GM12878 (cell line): ENCODE measurements at regions not wholly inside any gene's neighbourhood (a gene's known extent, or its start where the extent isn't known, plus 50 kb on each side); places are given as distances from the start of the nearest gene placed in this dataset.

Experiments used
- BACH1 ChIP-seq: fragments of 450-650 bp; IDR thresholded peaks from 2 replicates; pipeline ENCODE4 v1.6.1; 2017; ENCODE audit warnings: mild to moderate bottlenecking, borderline replicate concordance
- CHD2 ChIP-seq: IDR thresholded peaks from 2 replicates; pipeline ENCODE4 v1.6.1; 2011; ENCODE audit warnings: low read depth, low read length, improper control_type of control experiment, borderline replicate concordance
- CREB1 ChIP-seq: IDR thresholded peaks from 2 replicates; pipeline ENCODE4 v1.6.1; 2012; ENCODE audit warnings: low read depth, mild to moderate bottlenecking, inconsistent platforms
- CTCF ChIP-seq, 3 experiments: IDR thresholded peaks in 2 of 3; conservative IDR thresholded peaks in 1 of 3; 2 replicates each; pipeline ENCODE4 v1.5.1; 2011; ENCODE audit warnings: low read depth in 3 of 3, low read length in 3 of 3, mild to moderate bottlenecking in 3 of 3, control low read depth in 2 of 3, moderate library complexity in 2 of 3, inconsistent platforms in 1 of 3, mixed read lengths in 1 of 3; ENCODE audit not compliant: control insufficient read depth in 2 of 3, insufficient read depth in 1 of 3; ENCODE audit errors: extremely low read depth in 1 of 3
- FOS ChIP-seq: IDR thresholded peaks from 3 replicates; pipeline ENCODE4 v1.6.1; 2011; ENCODE audit warnings: borderline replicate concordance; ENCODE audit not compliant: insufficient read length; ENCODE audit errors: extremely low read depth
- IRF5 ChIP-seq: fragments of 450-650 bp; IDR thresholded peaks from 2 replicates; pipeline ENCODE4 v1.6.1; 2017; ENCODE audit warnings: borderline replicate concordance
- MAX ChIP-seq: IDR thresholded peaks from 2 replicates; pipeline ENCODE4 v1.6.1; 2012; ENCODE audit warnings: low read depth, low read length, improper control_type of control experiment
- MTA3 ChIP-seq: IDR thresholded peaks from 2 replicates; pipeline ENCODE4 v1.6.1; 2012; ENCODE audit warnings: low read length, inconsistent platforms, borderline replicate concordance
- NKRF ChIP-seq: fragments of 450-650 bp; conservative IDR thresholded peaks from 2 replicates; pipeline ENCODE4 v1.6.1; 2017; ENCODE audit warnings: mild to moderate bottlenecking, moderate library complexity
- POLR2A ChIP-seq: IDR thresholded peaks from 2 replicates; pipeline ENCODE4 v1.6.1; 2011; ENCODE audit warnings: low read depth, mild to moderate bottlenecking, low read length
- POLR2AphosphoS5 ChIP-seq: IDR thresholded peaks from 2 replicates; pipeline ENCODE4 v1.6.1; 2011; ENCODE audit warnings: mild to moderate bottlenecking, low read length, inconsistent platforms
- RAD21 ChIP-seq: IDR thresholded peaks from 2 replicates; pipeline ENCODE4 v1.6.1; 2011; ENCODE audit warnings: mild to moderate bottlenecking, low read depth, low read length, moderate library complexity; ENCODE audit not compliant: insufficient read depth
- TAF1 ChIP-seq: IDR thresholded peaks from 2 replicates; pipeline ENCODE4 v1.6.1; 2011; ENCODE audit warnings: mild to moderate bottlenecking, low read depth, low read length, borderline replicate concordance
- ZNF207 ChIP-seq: fragments of 450-650 bp; IDR thresholded peaks from 2 replicates; pipeline ENCODE4 v1.6.1; 2014; ENCODE audit warnings: antibody characterized with exemption, mild to moderate bottlenecking, borderline replicate concordance

- TF ChIP-seq CTCF (IDR thresholded peaks at IDR 0.05 in 2 of 3, conservative IDR thresholded peaks at IDR 0.05 in 1 of 3; ENCODE audit: control insufficient read depth in 2 of 3, extremely low read depth in 1 of 3, insufficient read depth in 1 of 3, low read depth in 3 of 3, low read length in 3 of 3) (no peak), FOS (no peak), MTA3 (no peak), NKRF (no peak), IRF5 (no peak), MAX (no peak), POLR2A (no peak), CREB1 (no peak), CHD2 (no peak), ZNF207 (no peak), BACH1 (no peak), TAF1 (no peak), POLR2AphosphoS5 (no peak), RAD21 (no peak)
Observed at GRCh38 chr10:120347644-120348043, 109.4 kb upstream of the PLPP4 start.
